NB4 (cell line): ENCODE measurements at regions not wholly inside any gene's neighbourhood (a gene's known extent, or its start where the extent isn't known, plus 50 kb on each side); places are given as distances from the start of the nearest gene placed in this dataset.

ENCODE experiments used
- DNase-seq: peaks from one replicate; pipeline ENCODE4 v3.0.0; 2010; ENCODE audit warnings: low read depth
- H3K4me3 ChIP-seq: one replicate; pipeline ENCODE4 v1.5.1; 2011; ENCODE audit warnings: mild to moderate bottlenecking, low read depth, low read length, moderate library complexity
- MYC ChIP-seq: IDR thresholded peaks from 2 replicates; pipeline ENCODE4 v1.6.1; 2011; ENCODE audit warnings: low read depth, low read length
- POLR2A ChIP-seq: IDR thresholded peaks from 2 replicates; pipeline ENCODE4 v1.6.1; 2011; ENCODE audit warnings: mild to moderate bottlenecking; ENCODE audit not compliant: insufficient read length; ENCODE audit errors: extremely low read depth
- TF ChIP-seq, protein P1 (sequence below): IDR thresholded peaks from 2 replicates; pipeline ENCODE4 v1.6.1; 2011; ENCODE audit warnings: low read depth, low read length
- TF ChIP-seq, protein P2 (sequence below): IDR thresholded peaks from one replicate; pipeline ENCODE4 v1.5.1; 2012; ENCODE audit warnings: low read depth, low read length

DNA sequence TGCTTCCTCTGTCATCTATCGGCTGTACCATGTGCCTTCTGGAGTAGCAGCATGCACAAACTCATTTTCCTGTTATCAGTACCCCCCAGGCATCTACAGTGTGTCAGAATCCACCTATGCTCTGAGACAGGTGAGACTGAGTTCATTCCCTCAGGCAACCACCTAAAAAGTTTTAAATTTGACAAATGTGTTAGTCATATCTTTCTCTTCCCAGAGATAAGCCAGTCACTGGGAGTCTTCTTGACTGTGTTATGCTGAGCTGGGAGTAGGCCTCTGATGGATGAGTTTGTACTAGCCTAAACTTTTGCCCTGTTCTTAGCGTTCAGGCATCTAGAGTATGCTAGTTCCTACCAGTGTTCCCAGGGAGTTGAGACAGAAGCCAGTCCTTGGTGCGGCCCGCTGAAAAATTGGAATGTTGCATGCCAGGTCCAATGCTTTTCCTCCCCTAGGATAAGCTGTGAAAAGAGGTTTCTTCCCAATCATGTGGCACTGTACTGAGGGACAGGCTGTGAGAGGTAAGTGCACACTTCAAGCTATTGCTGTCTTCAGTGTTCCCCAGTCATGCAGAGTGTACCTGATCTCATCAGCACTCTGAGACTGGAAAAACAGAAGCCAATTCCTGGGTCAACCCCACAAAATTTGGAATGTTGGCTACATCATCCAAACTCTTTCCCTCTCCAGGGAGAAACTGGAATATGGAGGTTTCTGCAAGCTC is 1202.3 kb downstream of the NCAM2 start:
- DNase-seq = no peak
- H3K4me3 ChIP-seq = no peak overlapping the region
- TF ChIP-seq POLR2A = no peak
- TF ChIP-seq, protein P1, sequence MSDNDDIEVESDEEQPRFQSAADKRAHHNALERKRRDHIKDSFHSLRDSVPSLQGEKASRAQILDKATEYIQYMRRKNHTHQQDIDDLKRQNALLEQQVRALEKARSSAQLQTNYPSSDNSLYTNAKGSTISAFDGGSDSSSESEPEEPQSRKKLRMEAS = no peak
- no peak for TF ChIP-seq MYC
- TF ChIP-seq, protein P2, sequence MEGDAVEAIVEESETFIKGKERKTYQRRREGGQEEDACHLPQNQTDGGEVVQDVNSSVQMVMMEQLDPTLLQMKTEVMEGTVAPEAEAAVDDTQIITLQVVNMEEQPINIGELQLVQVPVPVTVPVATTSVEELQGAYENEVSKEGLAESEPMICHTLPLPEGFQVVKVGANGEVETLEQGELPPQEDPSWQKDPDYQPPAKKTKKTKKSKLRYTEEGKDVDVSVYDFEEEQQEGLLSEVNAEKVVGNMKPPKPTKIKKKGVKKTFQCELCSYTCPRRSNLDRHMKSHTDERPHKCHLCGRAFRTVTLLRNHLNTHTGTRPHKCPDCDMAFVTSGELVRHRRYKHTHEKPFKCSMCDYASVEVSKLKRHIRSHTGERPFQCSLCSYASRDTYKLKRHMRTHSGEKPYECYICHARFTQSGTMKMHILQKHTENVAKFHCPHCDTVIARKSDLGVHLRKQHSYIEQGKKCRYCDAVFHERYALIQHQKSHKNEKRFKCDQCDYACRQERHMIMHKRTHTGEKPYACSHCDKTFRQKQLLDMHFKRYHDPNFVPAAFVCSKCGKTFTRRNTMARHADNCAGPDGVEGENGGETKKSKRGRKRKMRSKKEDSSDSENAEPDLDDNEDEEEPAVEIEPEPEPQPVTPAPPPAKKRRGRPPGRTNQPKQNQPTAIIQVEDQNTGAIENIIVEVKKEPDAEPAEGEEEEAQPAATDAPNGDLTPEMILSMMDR = no peak

DNA sequence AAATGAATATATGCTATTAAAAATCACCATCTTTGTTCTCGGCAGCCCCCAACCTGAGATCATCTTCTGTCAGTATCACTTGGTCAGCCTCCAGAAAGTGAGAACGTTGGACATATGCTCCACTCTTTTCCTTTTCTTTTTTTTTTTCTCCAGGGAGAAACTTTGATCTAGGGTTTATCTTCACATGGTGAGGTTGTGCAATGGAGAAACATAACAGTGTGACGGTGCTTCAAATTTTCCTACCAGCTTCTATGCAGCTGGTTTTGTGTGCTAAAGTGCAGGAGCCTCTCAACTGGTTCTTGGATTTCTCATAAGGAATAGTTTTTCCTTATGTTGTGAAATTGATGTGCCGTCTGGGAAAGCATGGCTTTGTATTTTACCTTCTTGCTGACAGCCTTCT is 1202.9 kb downstream of the NCAM2 start:
- TF ChIP-seq, protein P1 = no peak
- TF ChIP-seq MYC = no peak
- TF ChIP-seq POLR2A = no peak
- H3K4me3 ChIP-seq = no peak overlapping the region
- DNase-seq = no peak

DNA sequence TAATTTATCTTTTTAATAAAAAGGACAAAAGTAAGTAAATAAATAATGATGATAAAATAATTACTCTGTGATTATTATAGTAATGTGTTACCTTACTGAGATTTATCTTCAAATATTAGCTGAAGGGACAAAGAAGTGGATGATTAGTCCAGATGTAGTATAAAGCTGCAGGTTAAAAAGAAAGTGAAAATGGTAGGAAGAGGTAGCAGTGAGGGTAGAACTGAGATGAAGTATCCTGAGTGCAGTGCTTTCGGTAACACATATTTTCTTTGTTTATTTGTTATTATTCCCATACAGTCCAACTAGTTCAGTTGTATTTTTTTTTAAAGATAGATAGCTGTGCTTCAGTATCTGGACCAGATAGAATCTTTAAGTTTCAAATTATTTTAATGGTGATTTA is 1203.5 kb downstream of the NCAM2 start:
- H3K4me3 ChIP-seq = no peak overlapping the region
- TF ChIP-seq, protein P2 = no peak
- TF ChIP-seq POLR2A (no peak), MYC (no peak)
- TF ChIP-seq, protein P1 = no peak
- DNase-seq = no peak

DNA sequence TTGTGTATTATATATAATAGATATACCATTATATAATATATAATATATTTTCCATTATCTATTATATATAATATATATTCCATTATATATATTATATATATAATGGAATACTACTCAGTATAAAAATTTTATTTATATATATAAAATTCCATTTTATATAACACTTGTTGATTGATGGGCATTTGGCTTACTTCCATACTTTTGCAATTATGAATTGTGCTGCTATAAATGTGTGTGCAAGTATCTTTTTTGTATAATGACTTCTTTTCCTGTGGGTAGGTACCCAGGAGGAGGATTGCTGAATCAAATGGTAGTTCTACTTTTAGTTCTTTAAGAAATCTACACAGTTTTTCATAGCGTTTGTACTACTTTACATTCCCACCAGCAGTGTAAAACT is 1211.1 kb downstream of the NCAM2 start:
- H3K4me3 ChIP-seq = no peak overlapping the region
- no peak for DNase-seq
- no peak for TF ChIP-seq POLR2A
- no peak for TF ChIP-seq MYC
- TF ChIP-seq, protein P2 = no peak
- TF ChIP-seq, protein P1 = no peak

DNA sequence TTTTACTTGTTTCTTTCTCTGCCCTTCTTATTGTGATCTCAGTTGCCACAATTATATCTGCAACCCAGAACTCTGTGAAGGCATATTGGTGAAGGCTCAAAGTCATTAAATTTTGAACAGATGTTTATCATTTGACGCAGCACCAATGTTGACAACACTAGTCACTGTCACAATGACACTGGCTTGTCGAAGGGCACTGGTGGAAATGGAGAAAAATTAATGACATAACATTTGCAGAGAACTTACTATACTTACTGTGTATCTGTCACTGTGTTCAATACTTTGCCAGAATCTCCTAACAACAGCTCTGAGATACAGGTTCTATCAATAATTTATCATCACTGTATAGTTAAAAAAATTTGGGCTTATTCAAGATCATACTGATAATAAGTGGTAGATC is 1213.7 kb downstream of the NCAM2 start:
- no peak overlapping the region for H3K4me3 ChIP-seq
- no peak for DNase-seq
- TF ChIP-seq POLR2A (no peak), MYC (no peak)
- TF ChIP-seq, protein P2 = no peak
- TF ChIP-seq, protein P1 = no peak

DNA sequence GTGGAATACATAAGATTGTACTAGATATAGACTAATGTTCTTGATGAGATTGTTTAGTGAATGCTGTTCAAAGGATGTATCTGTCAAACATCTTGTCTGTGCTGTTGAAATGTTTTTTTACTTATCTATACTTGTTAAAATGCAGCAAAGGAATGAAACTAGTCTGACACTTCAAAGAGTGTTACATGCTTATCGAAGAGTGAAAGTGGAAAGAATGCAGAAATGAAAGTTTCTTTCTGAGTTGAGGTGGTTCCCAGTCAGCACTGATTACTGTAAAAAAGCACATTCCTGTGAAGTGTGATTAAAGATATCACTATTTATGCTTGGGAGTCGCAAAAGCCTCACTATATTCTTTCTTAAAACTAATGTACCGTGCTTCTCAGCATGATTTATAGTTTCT is 1225.2 kb downstream of the NCAM2 start:
- H3K4me3 ChIP-seq = no peak overlapping the region
- DNase-seq = no peak
- TF ChIP-seq MYC (no peak), POLR2A (no peak)
- TF ChIP-seq, protein P2 = no peak
- TF ChIP-seq, protein P1 = no peak
